Fibroblast of lung (primary cell): ENCODE measurements at regions not wholly inside any gene's neighbourhood (a gene's known extent, or its start where the extent isn't known, plus 50 kb on each side); places are given as distances from the start of the nearest gene placed in this dataset.

Experiments
- CTCF ChIP-seq, 2 donors: IDR thresholded peaks in 1 of 2; conservative IDR thresholded peaks in 1 of 2; 1 replicate in 1 of 2; 2 replicates in 1 of 2; pipeline ENCODE4 v1.5.1; 2011 to 2012; ENCODE audit warnings: low read length in 2 of 2, control low read depth in 1 of 2, inconsistent platforms in 1 of 2, low read depth in 1 of 2, mild to moderate bottlenecking in 1 of 2
- EZH2 ChIP-seq: IDR thresholded peaks from 2 replicates; pipeline ENCODE4 v1.5.1; 2012; ENCODE audit warnings: low read length, control low read depth, mild to moderate bottlenecking; ENCODE audit errors: missing control alignments

GRCh38 chr1:185467122-185467521 is 150.1 kb upstream of the IVNS1ABP start:
- no peak for TF ChIP-seq CTCF (conservative IDR thresholded peaks at IDR 0.05 in 1 of 2, IDR thresholded peaks at IDR 0.05 in 1 of 2; ENCODE audit: low read depth in 1 of 2, low read length in 2 of 2)
- no peak for TF ChIP-seq EZH2
